Aorta (tissue), 5 donors: ENCODE measurements at regions not wholly inside any gene's neighbourhood (a gene's known extent, or its start where the extent isn't known, plus 50 kb on each side); places are given as distances from the start of the nearest gene placed in this dataset.

Experiments used
- ATAC-seq: fragments of 200-7000 bp; cut with Tn5 transposase; one replicate; pipeline ENCODE4 v1.9.1; 2022; ENCODE audit warnings: moderate library complexity; ENCODE audit not compliant: low FRiP score
- DNase-seq, 2 donors: peaks; one replicate each; pipeline ENCODE4 v3.0.0-alpha.2; 2020
- H3K27ac ChIP-seq, 2 donors: one replicate each; pipeline ENCODE4 v1.5.1; 2013; ENCODE audit warnings: low read length in 2 of 2, mild to moderate bottlenecking in 2 of 2, moderate library complexity in 2 of 2, control low read depth in 1 of 2, inconsistent platforms in 1 of 2, low read depth in 1 of 2
- H3K27me3 ChIP-seq, 2 donors: one replicate each; pipeline ENCODE4 v1.6.1; 2013; ENCODE audit warnings: control low read depth in 1 of 2, low read length in 1 of 2, mild to moderate bottlenecking in 1 of 2, moderate library complexity in 1 of 2; ENCODE audit not compliant: insufficient read depth in 2 of 2, control insufficient read depth in 1 of 2
- H3K36me3 ChIP-seq, 2 donors: one replicate each; pipeline ENCODE4 v1.6.1; 2013; ENCODE audit warnings: control low read depth in 1 of 2, low read length in 1 of 2, mild to moderate bottlenecking in 1 of 2; ENCODE audit not compliant: insufficient read depth in 2 of 2, control insufficient read depth in 1 of 2
- H3K4me1 ChIP-seq, 2 donors: one replicate each; pipeline ENCODE4 v1.6.1; 2013; ENCODE audit warnings: low read length in 2 of 2, control low read depth in 1 of 2, mild to moderate bottlenecking in 1 of 2, moderate library complexity in 1 of 2; ENCODE audit not compliant: insufficient read depth in 2 of 2, control insufficient read depth in 1 of 2
- H3K4me3 ChIP-seq, 2 donors: one replicate each; pipeline ENCODE4 v1.5.1; 2013; ENCODE audit warnings: low read length in 2 of 2, control low read depth in 1 of 2, mild to moderate bottlenecking in 1 of 2
- H3K9me3 ChIP-seq: one replicate; pipeline ENCODE4 v1.6.1; 2013; ENCODE audit warnings: mild to moderate bottlenecking, low read length; ENCODE audit not compliant: control insufficient read depth
- WGBS, 2 donors: extraction: QIAGEN DNeasy Blood & Tissue Kit; methylation state at CpG; one replicate each; pipeline ENCODE4 v1.1.7; 2013; 5-methylcytosine and 5-hydroxymethylcytosine counted together
- intact Hi-C, 2 donors: fragments of 100-400 bp; cut with DNase I; formaldehyde crosslinking; loops; one replicate each; pipeline versions ENCODE4 v1.14.2 to v1.15.0; 2022
- donor health status: healthy with polysubstance abuse.
- donor health status: Bipolar disorder and iron deficiency.
- donor health status: DM: no; HTN: no; CAD: no.
- donor health status: DM: no; HTN: no; CAD: no.
- donor health status: DM: yes; HTN: yes; CAD: no.

- DNase-seq, result no peak
- intact Hi-C loops, result no loop called here
- WGBS, 2 donors, result 94% methylated on average over 7 of the region's 7 CpGs
Observed at GRCh38 chr20:18999086-18999485, 185.5 kb downstream of the SCP2D1 start.

GRCh38 chr20:19000078-19000477 is 186.5 kb downstream of the SCP2D1 start:
- no peaks in the 10 kb centered on the region for H3K4me1 ChIP-seq
- WGBS, 2 donors, result 91% methylated on average over 7 of the region's 7 CpGs
- DNase-seq (no peak), ATAC-seq (no peak)
- H3K36me3 ChIP-seq, result no peaks in the 10 kb centered on the region
- H3K27ac ChIP-seq, result no peak overlapping the region
- H3K27me3 ChIP-seq, result no peaks in the 10 kb centered on the region
- intact Hi-C loops, result no loop called here
- no peaks in the 10 kb centered on the region for H3K9me3 ChIP-seq
- H3K4me3 ChIP-seq, result no peak overlapping the region

More at GRCh38 chr20:18999086-18999485, 185.5 kb downstream of the SCP2D1 start:
- H3K27me3 ChIP-seq, result no peaks in the 10 kb centered on the region
- H3K4me1 ChIP-seq, result no peaks in the 10 kb centered on the region
- no peaks in the 10 kb centered on the region for H3K9me3 ChIP-seq
- ATAC-seq, result no peak
- H3K36me3 ChIP-seq, result no peaks in the 10 kb centered on the region
- no peak overlapping the region for H3K27ac ChIP-seq
- H3K4me3 ChIP-seq, result no peak overlapping the region

DNA sequence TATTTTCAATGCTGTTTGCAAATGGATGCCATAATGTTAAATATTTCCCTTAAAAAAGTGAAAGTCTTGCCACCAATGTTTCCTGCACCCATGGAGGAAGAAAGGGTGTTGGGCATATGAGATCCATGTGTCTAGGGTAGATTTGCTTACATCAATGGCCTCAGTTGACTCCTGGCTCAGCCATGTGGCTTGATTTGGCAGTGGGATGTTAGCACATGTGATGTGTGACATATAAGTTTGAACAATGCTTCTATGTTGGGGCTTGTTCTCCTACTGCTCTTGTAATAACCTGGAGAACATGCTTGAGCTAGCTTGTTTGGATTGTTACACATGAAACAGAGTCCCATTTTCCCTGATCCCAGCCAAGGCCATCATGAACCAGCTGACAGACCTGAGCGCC is 187.6 kb downstream of the SCP2D1 start:
- 95 to 100% methylated on average over 1 of the region's 1 CpG for WGBS, 2 donors
- no peaks in the 10 kb centered on the region for H3K27me3 ChIP-seq
- no peaks in the 10 kb centered on the region for H3K36me3 ChIP-seq
- ATAC-seq, result no peak
- intact Hi-C loops, result no loop called here
- no peaks in the 10 kb centered on the region for H3K9me3 ChIP-seq
- no peaks in the 10 kb centered on the region for H3K4me1 ChIP-seq
- no peak for DNase-seq
- H3K4me3 ChIP-seq, result no peak overlapping the region
- H3K27ac ChIP-seq, result no peak overlapping the region

DNA sequence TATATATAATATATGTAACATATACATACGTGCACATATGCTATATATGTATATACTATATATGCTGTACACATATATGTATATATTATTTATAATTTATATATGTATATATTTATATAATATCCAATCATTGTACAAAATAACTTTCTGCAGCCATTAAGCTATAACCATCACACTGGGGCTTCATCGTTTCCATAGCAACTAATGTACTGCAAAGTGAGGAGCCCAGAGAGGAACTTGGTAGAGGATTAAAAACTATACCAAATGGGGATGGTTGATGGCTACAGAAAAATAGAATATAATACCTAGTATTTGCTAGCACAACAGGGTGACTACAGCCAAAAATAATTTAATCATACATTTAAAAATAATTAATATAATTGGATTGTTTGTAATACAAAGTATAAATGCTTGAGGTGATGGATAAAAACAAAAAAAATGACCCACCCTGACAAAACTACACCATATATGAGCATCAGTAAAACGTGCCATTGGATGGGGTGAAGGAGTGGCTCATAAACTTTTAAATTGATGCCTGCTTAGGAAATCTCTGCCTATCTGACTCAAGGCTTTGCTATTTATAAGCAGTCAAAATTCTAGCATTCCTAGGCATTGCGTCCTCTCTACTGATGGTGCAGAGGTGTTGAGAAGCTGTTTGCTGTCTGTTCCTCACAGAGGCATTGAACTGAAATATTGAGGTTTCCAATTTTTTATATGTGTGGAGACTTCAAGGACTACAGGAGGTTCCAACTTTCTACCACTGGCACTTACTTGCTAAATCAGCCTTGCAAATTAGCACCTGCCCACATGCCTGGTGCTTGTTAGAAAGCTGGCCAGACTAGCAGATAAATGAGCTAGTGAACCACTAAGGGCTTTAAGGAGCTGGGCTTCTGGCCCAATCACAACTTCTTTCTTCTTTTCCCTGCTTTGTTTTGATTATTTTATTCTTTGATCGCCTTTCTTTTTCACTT is 190.1 kb downstream of the SCP2D1 start:
- no peak overlapping the region for H3K27ac ChIP-seq
- WGBS, 2 donors, result 86 to 88% methylated on average over 5 of the region's 5 CpGs
- no peaks in the 10 kb centered on the region for H3K27me3 ChIP-seq
- no peaks in the 10 kb centered on the region for H3K9me3 ChIP-seq
- no peak overlapping the region for H3K4me3 ChIP-seq
- ATAC-seq (no peak), DNase-seq (no peak)
- H3K4me1 ChIP-seq, result no peaks in the 10 kb centered on the region
- no peaks in the 10 kb centered on the region for H3K36me3 ChIP-seq
- intact Hi-C loops, result no loop called here

DNA sequence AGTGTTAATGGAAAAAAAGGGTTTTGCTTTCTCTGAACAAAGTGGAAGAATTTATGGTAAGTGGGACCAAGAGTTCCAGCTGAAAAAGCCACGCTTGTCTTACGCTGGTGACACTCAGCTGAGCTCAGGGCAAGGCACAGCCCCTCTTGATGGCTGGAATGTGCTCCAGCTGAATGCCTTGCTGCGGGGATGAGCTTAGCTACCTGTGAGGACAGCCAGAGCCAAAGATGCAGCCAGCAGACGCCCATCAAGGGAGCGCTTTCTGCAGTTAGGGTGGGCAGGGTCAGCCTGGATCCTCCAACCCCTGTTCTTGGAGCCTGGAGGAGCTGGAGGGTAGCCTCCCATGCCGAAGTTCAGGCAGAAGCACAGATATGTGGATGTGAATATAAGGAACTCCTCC is 191.4 kb downstream of the SCP2D1 start:
- intact Hi-C loops, result no loop called here
- DNase-seq (no peak), ATAC-seq (no peak)
- H3K4me1 ChIP-seq, result no peaks in the 10 kb centered on the region
- H3K9me3 ChIP-seq, result no peaks in the 10 kb centered on the region
- no peaks in the 10 kb centered on the region for H3K36me3 ChIP-seq
- H3K4me3 ChIP-seq, result no peak overlapping the region
- 79 to 81% methylated on average over 6 of the region's 6 CpGs for WGBS, 2 donors
- no peak overlapping the region for H3K27ac ChIP-seq
- no peaks in the 10 kb centered on the region for H3K27me3 ChIP-seq

DNA sequence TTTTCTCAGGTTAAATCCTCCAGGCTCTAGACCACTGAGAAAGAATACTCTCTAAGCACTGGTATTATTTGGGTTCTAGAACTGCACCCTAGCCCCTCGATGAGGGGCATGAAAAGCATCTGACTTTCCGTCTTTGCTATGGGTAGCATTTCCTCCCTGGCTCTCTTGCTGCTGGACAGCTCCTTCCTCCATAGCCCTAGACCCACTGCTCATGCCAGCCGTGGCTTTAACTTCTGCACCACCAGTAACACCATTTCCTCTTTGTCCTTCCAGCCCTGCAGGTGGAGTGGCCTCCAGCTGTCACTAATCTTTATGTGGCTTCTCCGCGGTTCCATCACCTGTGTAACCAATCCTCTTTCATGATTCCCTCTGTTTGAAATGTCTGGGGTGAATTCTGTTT is 194.9 kb downstream of the SCP2D1 start:
- ATAC-seq (no peak), DNase-seq (no peak)
- 38 to 45% methylated on average over 5 of the region's 5 CpGs for WGBS, 2 donors
- Histone ChIP-seq H3K27me3 (no peaks in the 10 kb centered on the region), H3K4me1 (no peaks in the 10 kb centered on the region), H3K27ac (no peak overlapping the region), H3K4me3 (no peak overlapping the region), H3K36me3 (no peaks in the 10 kb centered on the region), H3K9me3 (no peaks in the 10 kb centered on the region)
- intact Hi-C loops, result no loop called here

- no peak overlapping the region for H3K4me3 ChIP-seq
Observed at GRCh38 chr20:19009081-19009688, 195.6 kb downstream of the SCP2D1 start.

GRCh38 chr20:19012676-19013075 is 199.1 kb downstream of the SCP2D1 start:
- Histone ChIP-seq H3K4me3 (no peak overlapping the region), H3K9me3 (no peaks in the 10 kb centered on the region), H3K36me3 (no peaks in the 10 kb centered on the region), H3K27ac (no peak overlapping the region), H3K27me3 (no peaks in the 10 kb centered on the region), H3K4me1 (no peaks in the 10 kb centered on the region)
- intact Hi-C loops, result no loop called here
- ATAC-seq, result no peak
- no peak for DNase-seq
- WGBS, 2 donors, result 66 to 67% methylated on average over 7 of the region's 7 CpGs

More at GRCh38 chr20:19009081-19009688, 195.6 kb downstream of the SCP2D1 start:
- ATAC-seq (no peak), DNase-seq (no peak)
- H3K27me3 ChIP-seq, result no peaks in the 10 kb centered on the region
- no peaks in the 10 kb centered on the region for H3K9me3 ChIP-seq
- intact Hi-C loops, result no loop called here
- no peaks in the 10 kb centered on the region for H3K36me3 ChIP-seq
- no peaks in the 10 kb centered on the region for H3K4me1 ChIP-seq
- WGBS, 2 donors, result 77 to 81% methylated on average over 4 of the region's 4 CpGs
- H3K27ac ChIP-seq, result no peak overlapping the region

DNA sequence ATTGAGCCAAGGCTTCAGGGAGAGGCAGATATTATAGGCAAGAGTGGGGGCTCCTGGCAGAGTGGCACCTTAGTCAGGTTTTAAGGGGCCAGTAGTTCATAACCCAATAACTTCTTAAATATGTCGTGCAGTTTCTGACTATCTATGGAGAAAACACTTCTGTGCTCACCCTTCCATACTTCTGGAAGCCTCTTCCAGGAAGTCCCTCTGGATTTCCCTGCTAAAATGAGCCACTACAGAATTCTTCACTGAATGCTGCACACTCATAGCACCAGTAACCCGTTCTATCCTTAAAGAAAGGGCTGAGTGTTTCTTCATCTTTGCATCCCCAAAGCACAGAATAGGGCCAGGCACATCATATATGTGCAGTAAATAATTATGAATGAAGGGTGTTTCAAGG is 198.5 kb upstream of the SLC24A3 start:
- Histone ChIP-seq H3K4me1 (no peaks in the 10 kb centered on the region), H3K27ac (no peak overlapping the region), H3K9me3 (no peaks in the 10 kb centered on the region), H3K27me3 (no peaks in the 10 kb centered on the region), H3K36me3 (no peaks in the 10 kb centered on the region), H3K4me3 (no peak overlapping the region)
- intact Hi-C loops, result no loop called here
- ATAC-seq (no peak), DNase-seq (no peak)
- 91% methylated on average over 2 of the region's 2 CpGs for WGBS, 2 donors
